ENCODE measurements at regions not wholly inside any gene's neighbourhood (a gene's known extent, or its start where the extent isn't known, plus 50 kb on each side); places are given as distances from the start of the nearest gene placed in this dataset.
A peak's percentile ranks its signal among the peaks of the same experiment; 100 is the strongest.
"Not testable (repeated sequence)": the region's sequence is repeated elsewhere in the genome, so short reads cannot be mapped to it uniquely, and the experiment has no call there.

DNA sequence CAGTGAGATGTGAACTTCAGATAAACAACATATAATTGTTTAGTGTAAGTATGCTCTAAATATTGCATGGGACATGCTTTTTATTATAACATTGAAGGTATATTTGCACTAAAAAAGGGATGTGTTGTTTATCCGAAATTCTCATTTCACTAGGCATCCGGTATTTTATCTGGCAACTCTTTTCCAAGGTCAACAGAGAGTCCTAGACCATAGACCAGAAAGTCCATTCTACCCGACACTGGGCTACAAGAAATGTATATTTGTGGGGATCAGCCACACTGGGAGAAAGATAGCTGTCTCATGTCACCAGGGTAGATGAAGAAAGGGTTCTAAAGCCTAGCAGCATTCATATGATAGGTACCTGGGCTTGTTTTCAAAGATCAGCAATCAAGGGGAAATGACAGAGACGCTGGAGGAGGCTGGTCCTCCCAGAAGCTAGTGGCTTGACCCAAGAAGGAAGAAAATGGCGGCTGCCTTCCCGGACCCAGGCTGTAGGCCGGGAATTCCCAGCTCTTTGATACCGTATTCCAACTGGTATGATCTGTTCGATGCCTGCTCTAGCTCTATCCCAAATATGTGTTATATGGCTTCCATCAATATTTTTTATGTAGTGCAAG, 161.1 kb upstream of the IRF2BP2 start:
- peak; percentile 54 for DNase-seq

DNA sequence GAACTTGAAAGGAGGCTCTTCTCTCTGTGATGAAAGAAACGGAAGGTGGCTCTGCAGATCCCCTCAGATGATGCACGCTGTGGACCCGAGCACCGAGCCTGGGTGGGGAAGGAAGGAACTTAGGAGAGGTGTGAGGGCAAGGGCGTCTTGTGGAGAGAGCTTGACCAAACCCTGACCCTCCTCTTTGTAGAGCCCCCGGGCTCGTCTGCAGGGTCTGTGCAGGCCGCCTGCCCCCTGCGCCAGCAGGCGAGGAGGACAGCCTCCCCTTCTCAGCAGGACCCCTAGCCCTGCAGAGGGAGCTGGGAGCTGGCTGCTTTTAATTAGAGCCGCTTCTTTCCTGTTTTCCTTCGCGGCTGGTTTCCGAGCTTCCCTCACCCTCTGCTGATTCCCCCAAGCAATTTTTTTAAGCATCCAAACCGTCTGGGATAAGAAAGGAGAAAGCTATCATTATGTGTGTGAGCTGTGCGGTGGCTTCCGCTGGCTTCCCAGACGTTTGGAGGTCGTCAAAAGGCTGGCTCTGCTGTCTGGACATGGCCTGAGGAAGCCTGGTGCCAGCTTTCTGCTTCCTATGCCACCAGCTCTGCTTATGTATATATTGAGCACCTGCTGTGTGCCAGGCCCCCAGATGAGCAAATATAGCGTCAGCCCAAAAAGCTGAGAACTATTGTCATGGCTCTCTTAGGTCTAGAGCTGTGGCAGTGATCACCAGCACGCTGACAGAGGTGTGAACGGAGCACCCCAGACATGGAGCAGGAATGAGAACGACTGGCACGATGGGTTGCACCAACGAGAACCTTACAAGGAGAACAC, 160.2 kb upstream of the IRF2BP2 start:
- DNase-seq, result peak; percentile 60

DNA sequence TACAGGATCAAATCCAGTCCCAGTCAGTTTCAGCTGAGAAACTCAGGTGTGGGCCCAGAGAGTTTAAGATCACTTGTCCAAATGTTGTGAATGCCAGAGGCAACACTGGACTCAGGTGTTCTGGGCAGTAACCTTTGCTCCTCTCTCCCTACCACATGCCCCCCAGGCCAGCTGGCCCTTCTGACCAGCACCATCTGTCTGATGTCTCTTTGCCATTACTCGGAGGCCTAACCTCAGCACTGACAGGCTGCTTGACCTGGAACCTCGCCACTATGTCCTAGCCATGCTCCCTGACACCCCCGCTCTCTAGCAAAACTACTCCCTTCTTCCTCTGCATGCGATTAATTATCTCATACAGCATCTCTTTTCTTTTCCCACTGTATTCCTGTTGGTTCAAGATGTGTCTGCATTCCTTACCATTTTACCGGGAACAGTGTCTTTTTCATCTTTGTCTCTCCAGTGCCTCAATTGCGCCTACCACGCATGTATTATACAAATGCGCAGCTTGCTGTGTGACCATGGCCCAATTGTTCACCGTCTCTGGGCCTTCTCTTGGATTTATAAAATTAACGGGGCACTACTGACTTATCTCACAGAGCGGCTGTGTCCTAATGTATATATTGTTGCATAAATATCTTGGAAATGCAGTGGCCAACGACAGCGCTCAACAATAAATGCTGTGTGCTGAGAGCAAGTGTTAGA, 159.5 kb upstream of the IRF2BP2 start:
- DNase-seq, result no peak

DNA sequence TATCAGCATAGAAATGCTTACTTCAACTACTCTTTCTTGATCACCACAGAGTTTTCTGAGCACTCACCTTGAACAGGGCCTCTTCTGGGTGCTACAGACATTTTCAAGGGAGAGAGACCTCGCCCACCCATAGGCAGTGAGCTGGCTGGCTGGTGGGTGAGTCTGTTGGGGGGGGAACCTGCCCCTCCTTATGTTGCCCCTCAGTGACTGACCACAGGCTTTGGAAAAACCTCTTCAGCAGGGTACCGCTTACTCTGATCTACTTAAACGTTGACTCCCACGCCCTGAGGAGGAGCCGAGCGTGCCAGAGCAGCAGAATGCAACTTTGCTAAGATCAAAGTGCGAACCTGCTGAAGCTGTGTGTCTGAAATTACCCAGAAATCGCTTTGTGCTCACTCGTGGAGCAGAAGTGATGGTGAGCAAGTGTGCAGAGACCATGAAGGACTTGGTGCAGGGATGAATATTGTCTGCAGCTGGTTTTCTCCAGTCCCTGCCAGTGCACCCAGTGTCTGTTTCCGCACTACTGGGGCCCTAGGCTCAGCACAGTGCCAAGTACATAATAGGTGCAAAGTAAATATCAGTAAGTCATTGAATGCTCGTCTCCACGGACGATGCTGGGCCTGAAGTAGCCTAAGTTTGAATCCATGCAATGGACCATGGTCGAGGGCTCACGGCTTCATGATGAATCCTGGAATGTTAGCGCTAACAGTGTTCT, 158.7 kb upstream of the IRF2BP2 start:
- DNase-seq, result peak; percentile 82

DNA sequence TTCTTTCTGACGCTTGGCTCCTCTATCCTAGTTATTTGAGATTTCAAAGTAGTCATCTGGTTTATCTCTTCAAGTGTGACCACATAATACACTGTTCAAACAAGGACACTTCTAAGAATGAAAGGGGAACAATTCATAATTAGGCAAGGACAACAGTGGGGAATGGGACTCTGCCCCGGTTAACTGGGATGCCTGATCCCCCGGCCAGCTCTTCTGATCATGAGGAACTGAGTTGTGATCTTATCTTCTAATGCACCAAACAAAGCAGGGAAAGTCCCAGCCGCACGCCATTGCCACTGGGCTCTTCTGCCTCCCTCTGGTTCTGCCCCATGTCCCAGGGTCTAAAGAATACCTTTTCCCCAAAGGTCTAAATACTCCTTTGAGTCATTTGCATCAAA, 158.2 kb upstream of the IRF2BP2 start:
- DNase-seq, result peak; percentile 71

DNA sequence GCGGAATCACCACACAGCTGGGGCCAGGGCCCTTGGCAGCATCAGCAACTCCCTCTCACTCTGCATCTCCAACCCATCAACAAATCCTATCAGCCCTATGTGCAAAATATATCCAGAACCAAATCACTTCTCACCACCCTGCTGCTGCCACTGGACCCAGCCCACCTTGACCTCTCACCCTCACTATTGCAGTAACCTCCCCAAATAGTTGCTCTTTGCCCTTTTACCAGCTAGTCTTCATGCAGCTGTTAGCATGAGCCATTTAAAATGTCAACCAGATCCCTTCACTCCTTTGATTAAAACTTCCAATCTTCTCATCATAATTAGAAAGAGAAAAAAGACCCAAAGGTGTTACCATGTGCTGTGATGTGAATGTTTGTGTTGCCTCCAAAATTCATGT, 155.7 kb upstream of the IRF2BP2 start:
- no peak for DNase-seq

DNA sequence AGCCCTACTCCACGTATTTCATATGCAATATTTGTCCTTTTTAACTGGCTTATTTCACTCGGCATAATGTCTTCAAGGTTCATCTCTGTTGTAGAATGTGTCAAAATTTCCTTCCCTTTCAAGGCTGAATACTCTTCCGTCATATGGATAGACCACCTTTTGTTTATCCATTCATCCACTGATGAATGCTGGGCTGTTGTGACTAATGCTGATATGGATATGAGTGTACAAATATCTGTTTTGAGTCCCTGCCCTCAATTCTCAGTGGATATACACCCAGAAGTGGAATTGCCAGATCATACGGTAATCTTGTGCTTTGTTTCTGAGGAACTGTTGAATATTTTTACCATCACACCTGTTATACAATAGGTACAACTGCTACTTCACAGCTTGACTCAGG, 155.2 kb upstream of the IRF2BP2 start:
- DNase-seq, result no peak

DNA sequence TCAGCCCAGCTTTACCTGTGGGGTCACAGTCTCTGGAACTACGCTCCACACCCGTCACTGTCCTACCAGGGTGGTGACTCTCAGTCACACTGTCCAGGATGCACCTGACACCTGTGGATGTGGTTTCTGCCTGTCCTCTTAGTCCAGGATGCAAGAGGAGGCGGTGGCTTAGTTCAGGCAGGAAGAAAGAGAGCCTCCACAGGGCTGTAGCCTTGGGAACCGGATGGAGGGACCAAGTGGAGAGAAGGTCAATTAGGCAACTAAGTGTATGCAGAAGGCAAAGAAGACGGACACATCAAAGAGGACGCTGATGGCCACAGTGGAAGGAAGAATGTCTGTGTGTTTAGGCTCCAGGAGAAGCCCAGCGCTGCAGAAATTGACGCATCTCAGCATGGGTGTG, 153.9 kb upstream of the IRF2BP2 start:
- no peak for DNase-seq

DNA sequence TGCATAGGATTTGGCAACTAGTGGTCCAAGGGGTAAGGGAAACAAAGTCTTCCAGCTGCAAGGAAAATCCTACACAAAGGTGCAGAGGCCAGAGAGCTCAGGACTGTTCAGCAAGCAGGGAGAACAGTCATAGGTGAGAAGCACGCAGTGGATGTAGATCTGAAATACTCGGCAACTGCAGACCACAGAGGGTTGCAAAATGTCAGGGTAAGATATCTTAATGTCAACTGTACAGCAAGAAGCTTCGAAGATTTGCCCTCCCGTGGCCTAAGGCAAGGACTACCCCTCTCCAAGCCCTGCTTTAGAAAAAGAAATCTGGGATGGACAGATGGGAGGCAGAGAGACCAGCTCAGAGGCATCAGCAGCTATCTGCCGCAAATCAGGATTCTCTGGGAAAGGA, 153.4 kb upstream of the IRF2BP2 start:
- no peak for DNase-seq

DNA sequence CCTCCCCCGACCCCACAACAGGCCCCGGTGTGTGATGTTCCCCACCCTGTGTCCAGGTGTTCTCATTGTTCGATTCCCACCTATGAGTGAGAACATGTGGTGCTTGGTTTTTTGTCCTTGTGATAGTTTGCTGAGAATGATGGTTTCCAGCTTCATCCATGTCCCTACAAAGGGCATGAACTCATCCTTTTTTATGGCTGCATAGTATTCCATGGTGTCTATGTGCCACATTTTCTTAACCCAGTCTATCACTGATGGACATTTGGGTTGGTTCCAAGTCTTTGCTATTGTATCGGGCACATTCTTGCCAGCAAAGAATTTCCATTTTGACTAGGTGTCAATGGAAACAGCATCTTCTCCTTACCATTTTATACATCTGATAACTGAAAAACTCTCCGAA, 152.1 kb upstream of the IRF2BP2 start:
- DNase-seq, result not testable (repeated sequence)

DNA sequence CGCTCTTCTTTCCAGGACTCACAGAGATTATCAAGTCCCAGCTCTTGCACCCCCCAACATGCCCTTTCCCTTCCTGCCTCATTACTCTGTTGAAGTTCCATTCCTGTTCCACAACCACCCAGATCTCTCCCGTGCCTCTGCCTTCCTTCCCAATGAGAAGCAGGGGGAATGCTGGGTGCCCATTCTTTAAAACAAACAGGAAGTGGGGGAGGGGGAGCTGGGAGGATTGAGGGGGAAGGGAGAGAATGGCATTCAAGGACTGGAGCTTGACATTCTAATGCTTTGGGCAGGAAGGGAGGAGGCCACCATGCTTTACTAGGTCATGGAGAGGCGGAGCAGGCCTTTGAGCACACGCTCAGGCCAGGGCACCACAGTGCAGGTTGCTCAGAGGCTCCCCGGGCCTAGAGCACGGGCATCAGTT, 150.3 kb upstream of the IRF2BP2 start:
- DNase-seq, result no peak

DNA sequence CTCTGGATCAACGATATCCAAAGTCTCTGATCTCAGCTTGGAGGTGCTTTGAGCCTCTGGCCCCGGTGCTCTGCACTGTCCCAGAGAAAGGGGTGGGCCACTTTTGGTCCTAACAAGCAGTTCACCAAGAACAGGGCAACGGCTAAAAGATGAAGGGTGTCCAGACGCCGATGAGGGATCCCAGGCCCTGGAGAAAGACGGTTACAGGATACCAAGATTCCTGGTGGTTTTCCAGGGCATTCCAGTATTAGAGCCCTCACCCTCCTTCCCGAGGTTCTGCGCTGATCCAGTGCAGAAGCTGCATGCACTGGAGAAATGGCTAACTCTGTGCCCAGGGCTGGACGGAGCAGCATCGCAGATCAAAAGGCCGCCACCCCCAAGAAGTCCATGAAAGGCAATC, 149.9 kb upstream of the IRF2BP2 start:
- DNase-seq, result no peak

DNA sequence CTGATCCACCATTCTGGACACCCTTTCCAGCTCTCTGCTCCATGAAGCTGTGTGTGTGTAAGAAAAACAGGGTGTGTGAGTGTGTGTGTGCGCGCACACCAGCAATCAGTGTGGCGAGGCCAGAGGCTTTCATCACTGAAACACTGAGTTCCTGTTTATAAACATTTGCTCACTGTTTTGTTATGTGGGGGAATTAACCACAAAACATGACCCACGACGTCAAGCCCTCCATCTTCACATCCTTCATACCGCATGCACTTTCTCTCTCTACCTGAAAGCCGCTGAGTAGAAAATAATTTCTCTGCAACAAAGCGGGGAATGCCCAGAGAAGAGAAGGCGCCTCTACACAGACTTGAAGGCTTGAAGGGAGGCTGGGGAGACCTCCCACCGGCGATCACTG, 148.9 kb upstream of the IRF2BP2 start:
- no peak for DNase-seq

DNA sequence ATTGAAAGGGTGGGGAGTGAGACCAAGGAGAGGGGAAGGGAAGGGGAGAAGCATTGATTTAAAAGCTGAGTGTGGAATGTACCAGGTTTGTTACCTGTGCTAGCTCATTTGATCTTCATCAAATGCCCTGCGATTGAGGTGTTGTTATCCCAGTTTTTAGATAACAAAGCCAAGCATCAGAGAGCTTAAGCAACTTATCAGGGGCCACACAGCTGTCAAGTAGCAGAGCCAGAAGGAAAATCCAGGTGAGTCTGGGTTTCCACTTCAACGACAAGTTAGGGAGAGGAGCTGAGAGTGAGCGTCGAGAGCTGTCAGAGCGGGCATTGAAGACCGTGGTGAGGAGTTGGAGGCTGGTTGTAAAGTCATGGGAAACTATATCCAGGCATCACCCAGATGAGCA, 146.9 kb upstream of the IRF2BP2 start:
- no peak for DNase-seq

DNA sequence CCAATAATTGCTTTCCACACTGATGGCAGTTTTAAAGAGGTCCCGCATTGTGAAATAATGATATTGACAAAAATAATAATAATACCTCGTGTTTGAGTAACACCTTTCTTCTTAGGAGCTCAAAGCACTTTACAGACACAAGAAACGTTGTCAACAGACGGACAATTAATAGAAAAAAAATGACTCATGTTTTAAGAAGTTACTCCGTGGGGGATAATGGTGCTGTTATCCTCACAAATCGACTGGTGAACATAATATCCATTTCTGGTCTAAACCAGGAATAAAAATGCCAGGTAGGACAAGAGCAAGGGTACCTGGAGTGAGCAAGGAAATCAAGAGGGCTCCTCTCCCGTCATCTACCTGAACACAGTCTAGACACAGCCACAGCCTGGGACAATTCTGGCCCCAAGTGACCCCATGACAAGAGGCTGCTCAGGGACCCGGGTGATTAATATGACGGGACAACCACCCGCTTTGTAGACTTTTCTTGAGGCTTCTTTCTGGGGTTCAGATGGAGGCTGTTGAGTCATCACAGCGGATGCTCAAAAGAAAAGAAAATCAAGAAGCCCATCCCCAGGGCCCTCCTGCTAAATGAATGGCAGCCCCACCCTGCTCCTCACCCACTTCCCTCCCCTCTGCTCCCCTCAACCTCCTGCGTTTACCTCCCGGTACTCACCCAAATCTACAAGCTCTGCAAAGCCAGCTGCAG, 146.2 kb upstream of the IRF2BP2 start:
- no peak for DNase-seq

DNA sequence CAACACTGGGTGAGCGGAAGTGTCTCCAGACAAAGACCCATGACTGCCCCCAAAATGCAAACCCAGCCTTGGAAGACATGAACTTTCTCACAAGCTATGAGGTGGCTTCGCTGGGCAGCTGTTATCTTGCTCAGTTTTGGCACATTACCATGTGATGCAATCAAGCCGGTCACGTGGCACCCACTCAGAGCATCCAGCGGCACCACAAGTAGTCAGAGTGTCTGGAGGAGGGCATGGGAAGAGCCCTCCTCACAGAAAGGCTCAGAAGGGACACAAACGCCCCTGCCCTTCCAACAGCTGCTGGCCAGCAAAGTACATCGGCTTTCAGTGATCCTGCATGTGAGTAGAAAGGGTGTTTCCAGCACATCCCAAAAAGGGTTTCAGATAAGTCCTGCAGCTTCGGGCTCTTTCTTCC, 145.5 kb upstream of the IRF2BP2 start:
- DNase-seq, result no peak

DNA sequence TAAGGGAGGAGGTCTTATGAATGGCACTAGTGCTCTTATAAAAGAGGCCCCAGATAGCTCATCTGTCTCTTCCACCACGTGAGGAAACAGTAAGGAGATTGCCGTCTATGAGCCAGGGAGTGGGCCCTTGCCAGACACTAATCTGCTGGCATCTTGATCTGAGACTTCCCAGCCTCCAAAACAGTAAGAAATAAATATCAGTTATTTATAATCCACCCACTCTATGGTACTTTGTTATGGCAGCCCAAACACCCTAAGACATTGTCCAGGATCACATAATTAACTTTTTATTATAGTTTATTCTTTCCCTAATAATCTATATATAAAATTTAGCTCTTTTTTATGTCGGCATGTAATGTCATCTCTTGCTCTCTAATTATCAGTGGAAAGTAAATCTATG, 144.0 kb upstream of the IRF2BP2 start:
- no peak for DNase-seq

DNA sequence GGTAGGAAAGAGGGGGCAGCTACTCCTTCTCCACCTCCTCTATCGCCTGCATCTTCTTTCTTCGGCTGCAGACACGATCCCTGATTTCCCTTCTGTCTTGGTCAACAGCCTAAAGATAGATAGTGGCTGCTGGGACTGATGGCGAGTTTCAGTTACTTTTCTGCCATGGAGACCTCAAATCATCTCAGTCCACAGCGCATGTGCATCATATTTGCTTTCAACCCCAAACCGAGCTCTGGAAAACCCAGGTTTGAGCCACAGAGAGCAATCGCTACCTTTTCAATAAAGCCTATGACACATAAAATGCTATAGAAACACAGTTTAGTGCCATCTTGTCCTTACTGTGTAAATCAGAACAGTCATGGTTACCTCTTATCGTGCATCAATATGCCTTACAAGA, 142.9 kb upstream of the IRF2BP2 start:
- no peak for DNase-seq

DNA sequence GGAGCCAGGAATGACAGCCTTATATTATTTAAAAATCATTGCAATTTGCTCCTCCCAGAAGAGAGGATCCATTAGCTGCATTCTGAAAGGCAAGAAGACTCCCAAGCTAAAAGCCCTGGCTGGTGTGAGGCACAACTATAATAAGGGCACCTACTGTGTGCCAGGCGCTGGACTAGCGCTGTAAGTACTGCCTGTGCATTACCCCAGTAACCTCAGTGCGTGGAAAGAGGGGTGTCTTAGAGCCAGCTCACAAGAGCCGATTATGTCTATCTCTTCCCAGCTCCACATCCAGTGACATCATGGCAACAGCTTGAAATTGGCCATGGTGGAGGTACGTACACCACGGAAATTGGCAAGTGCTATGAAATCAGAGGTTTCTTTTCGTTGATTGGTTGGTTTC, 141.7 kb upstream of the IRF2BP2 start:
- no peak for DNase-seq

DNA sequence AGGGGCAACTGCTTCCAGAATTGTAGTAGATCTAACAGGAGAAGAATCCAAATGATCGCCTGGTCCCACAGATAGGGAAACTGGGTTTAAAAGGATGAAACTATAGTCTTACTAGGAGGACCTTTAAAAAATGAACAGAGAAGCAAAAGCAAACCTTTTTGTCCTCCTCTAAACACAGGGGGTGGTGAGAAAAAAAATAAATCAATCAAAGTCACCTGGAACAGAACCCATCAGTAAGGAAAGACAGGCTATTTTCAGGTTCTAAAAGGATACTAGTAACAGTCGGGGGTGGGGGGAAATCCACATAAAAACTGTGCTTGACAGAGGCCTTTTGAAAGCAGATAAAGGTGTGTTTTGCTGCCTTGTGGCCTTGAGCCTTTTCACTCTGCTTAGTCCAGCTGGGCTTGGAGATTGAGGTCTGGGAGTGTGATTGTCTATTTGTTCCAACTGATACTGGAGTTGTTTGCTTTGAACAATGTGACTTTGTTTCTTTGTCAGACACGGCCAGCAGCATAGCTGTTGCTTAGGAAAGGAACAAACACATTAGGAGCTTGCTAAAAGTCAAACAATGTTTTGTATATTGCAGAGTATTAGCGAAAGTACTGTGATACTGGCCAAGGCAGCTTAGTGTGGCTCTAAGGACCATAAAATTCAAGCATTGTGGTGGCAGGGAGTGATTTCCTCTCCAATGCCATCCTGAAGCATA, 141.1 kb upstream of the IRF2BP2 start:
- DNase-seq, result no peak

DNA sequence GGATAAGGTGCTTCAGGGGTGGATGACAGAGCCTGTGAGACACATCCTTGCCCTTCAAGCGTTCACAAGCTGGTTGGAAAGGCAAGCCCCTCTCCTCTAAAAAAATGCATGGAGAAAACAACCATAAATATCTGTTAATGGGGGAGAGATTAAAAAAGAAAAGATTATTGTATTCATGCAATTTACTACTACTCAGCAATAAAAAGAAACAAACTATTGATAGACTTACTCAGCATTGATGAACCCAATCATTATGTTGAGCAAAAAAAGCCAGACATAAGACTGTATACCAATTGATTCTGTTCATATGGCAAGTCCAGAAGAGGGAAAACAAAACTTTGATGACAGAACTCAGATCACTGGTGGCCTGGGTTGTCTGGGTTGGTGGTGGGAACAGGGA, 138.7 kb upstream of the IRF2BP2 start:
- no peak for DNase-seq

DNA sequence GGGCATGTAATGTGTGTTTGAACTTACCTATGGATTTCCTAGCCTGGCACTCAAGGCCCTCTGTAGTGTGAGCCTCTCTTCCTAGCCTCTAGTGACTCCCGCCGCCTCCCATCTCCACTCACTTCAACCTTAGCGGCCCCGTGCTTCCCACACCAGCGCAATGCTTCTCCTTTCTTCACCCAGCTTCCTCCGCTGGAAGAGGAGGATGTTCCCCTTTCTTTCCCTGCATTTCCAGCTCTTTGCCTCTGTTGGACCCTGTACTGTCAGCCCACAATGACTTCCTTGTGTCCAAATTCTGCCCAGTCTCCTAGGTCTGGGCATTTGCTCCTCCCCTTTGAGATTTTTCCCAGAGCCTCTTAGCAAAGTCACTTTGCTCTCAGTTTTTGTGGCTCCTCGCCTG, 138.1 kb upstream of the IRF2BP2 start:
- DNase-seq, result no peak
